T-helper 2 cell (primary cell): ENCODE measurements at regions not wholly inside any gene's neighbourhood (a gene's known extent, or its start where the extent isn't known, plus 50 kb on each side); places are given as distances from the start of the nearest gene placed in this dataset.

ENCODE experiments used
- DNase-seq, 5 experiments: peaks; one replicate each; pipeline versions ENCODE4 v3.0.0 to v3.0.0-alpha.2; 2012 to 2022

GRCh38 chr15:58235961-58236360, 97.8 kb downstream of the AQP9 start:
- no peak for DNase-seq

GRCh38 chr15:58240191-58240932, 102.2 kb downstream of the AQP9 start:
- no peak for DNase-seq

- no peak for DNase-seq
Observed at GRCh38 chr15:58241872-58242271, 103.7 kb downstream of the AQP9 start.

- DNase-seq, result no peak
Observed at GRCh38 chr15:58243070-58243469, 104.9 kb downstream of the AQP9 start.

- DNase-seq, result no peak
Observed at GRCh38 chr15:58244536-58244935, 106.4 kb downstream of the AQP9 start.

GRCh38 chr15:58246041-58246440, 107.9 kb downstream of the AQP9 start:
- DNase-seq, result no peak

GRCh38 chr15:58247855-58248842, 110.0 kb downstream of the AQP9 start:
- DNase-seq, result no peak

GRCh38 chr15:58249646-58250312, 111.6 kb downstream of the AQP9 start:
- peak in 1 of 5 experiments; percentile 29 for DNase-seq

GRCh38 chr15:58252586-58253323, 114.6 kb downstream of the AQP9 start:
- DNase-seq, result no peak

GRCh38 chr15:58257776-58258325, 119.7 kb downstream of the AQP9 start:
- DNase-seq, result no peak

- DNase-seq, result no peak
Observed at GRCh38 chr15:58258501-58259292, 120.5 kb downstream of the AQP9 start.

- DNase-seq, result no peak
Observed at GRCh38 chr15:58260205-58260724, 122.1 kb downstream of the AQP9 start.

- no peak for DNase-seq
Observed at GRCh38 chr15:58260725-58261267, 122.6 kb downstream of the AQP9 start.

GRCh38 chr15:58261368-58261767, 123.2 kb downstream of the AQP9 start:
- DNase-seq, result no peak

GRCh38 chr15:58264053-58264971, 126.1 kb downstream of the AQP9 start:
- DNase-seq, result peak in 1 of 5 experiments; percentile 16

- DNase-seq, result no peak
Observed at GRCh38 chr15:58267051-58267450, 128.9 kb downstream of the AQP9 start.

GRCh38 chr15:58268746-58269267, 130.6 kb downstream of the AQP9 start:
- no peak for DNase-seq

- DNase-seq, result peak in 2 of 5 experiments; percentile 19 to 26
Observed at GRCh38 chr15:58269455-58270414, 131.6 kb downstream of the AQP9 start.
